Stimulated activated CD8-positive, alpha-beta memory T cell treated with anti-CD3 and anti-CD28 coated beads, Interleukin-15, amount 100 ng/mL, for 4 hours (primary cell): ENCODE measurements at regions not wholly inside any gene's neighbourhood (a gene's known extent, or its start where the extent isn't known, plus 50 kb on each side); places are given as distances from the start of the nearest gene placed in this dataset.
A peak's percentile ranks its signal among the peaks of the same experiment; 100 is the strongest.

Experiments
- DNase-seq, 2 donors: peaks; one replicate each; pipeline ENCODE4 v3.0.0-alpha.2; 2020; ENCODE audit warnings: low read depth in 2 of 2

- no peak for DNase-seq
These were observed 53.8 kb upstream of the PSEN2 start for GRCh38 chr1:226816576-226816975.

GRCh38 chr1:226814751-226815537 lies 55.5 kb upstream of the PSEN2 start:
- no peak for DNase-seq

GRCh38 chr1:226813671-226814591 lies 56.5 kb upstream of the PSEN2 start:
- no peak for DNase-seq

GRCh38 chr1:226810681-226811080 lies 59.7 kb upstream of the PSEN2 start:
- DNase-seq, result no peak

GRCh38 chr1:226809785-226810571 lies 60.4 kb upstream of the PSEN2 start:
- no peak for DNase-seq

- no peak for DNase-seq
These were observed 61.9 kb upstream of the PSEN2 start for GRCh38 chr1:226808501-226808900.

- no peak for DNase-seq
These were observed 63.4 kb upstream of the PSEN2 start for GRCh38 chr1:226806988-226807387.

GRCh38 chr1:226804907-226805759 lies 65.3 kb upstream of the PSEN2 start:
- no peak for DNase-seq

- DNase-seq, result no peak
These were observed 61.8 kb upstream of the ITPKB start for GRCh38 chr1:226800763-226801380.

GRCh38 chr1:226799634-226800281 lies 60.7 kb upstream of the ITPKB start:
- DNase-seq, result no peak

GRCh38 chr1:226798427-226799411 lies 59.6 kb upstream of the ITPKB start:
- DNase-seq, result peak; percentile 26 to 30

GRCh38 chr1:226797151-226797550 lies 58.1 kb upstream of the ITPKB start:
- DNase-seq, result no peak

GRCh38 chr1:226793620-226794276 lies 54.7 kb upstream of the ITPKB start:
- no peak for DNase-seq

GRCh38 chr1:226792368-226792767 lies 53.3 kb upstream of the ITPKB start:
- no peak for DNase-seq

- DNase-seq, result no peak
These were observed 51.6 kb upstream of the ITPKB start for GRCh38 chr1:226790545-226791181.

GRCh38 chr1:226788965-226789364 lies 49.9 kb upstream of the ITPKB start:
- DNase-seq, result no peak
